Osteocyte (in vitro differentiated cells): ENCODE measurements at regions not wholly inside any gene's neighbourhood (a gene's known extent, or its start where the extent isn't known, plus 50 kb on each side); places are given as distances from the start of the nearest gene placed in this dataset.

Experiments used
- DNase-seq: peaks from one replicate; pipeline ENCODE4 v3.0.0; 2021; ENCODE audit warnings: mixed read lengths; ENCODE audit not compliant: unreplicated experiment; ENCODE audit errors: extremely low spot score
- H3K27ac Mint-ChIP-seq: one replicate; pipeline ENCODE4 v1.8.0; 2021; ENCODE audit warnings: mild to moderate bottlenecking, mixed read lengths; ENCODE audit not compliant: unreplicated experiment
- H3K27me3 Mint-ChIP-seq: one replicate; pipeline ENCODE4 v1.8.0; 2021; ENCODE audit warnings: mixed read lengths; ENCODE audit not compliant: unreplicated experiment
- H3K36me3 Mint-ChIP-seq: one replicate; pipeline ENCODE4 v1.8.0; 2021; ENCODE audit warnings: mixed read lengths; ENCODE audit not compliant: unreplicated experiment
- H3K4me1 Mint-ChIP-seq: one replicate; pipeline ENCODE4 v1.8.0; 2021; ENCODE audit warnings: mixed read lengths; ENCODE audit not compliant: unreplicated experiment
- H3K4me3 Mint-ChIP-seq: one replicate; pipeline ENCODE4 v1.8.0; 2021; ENCODE audit warnings: mild to moderate bottlenecking, moderate library complexity, mixed read lengths; ENCODE audit not compliant: unreplicated experiment
- H3K9me3 Mint-ChIP-seq: one replicate; pipeline ENCODE4 v1.8.0; 2021; ENCODE audit warnings: mixed read lengths; ENCODE audit not compliant: unreplicated experiment
- CTCF ChIP-seq: fragments of 200-600 bp; sonication (generic); IDR thresholded peaks from 2 replicates; pipeline ENCODE4 v1.5.0; 2021; ENCODE audit warnings: antibody characterized with exemption, mild to moderate bottlenecking, moderate library complexity

- DNase-seq = no peak
- Mint-ChIP-seq H3K4me3 (no peak overlapping the region), H3K9me3 (no peaks in the 10 kb centered on the region), H3K36me3 (no peaks in the 10 kb centered on the region), H3K4me1 (no peaks in the 10 kb centered on the region), H3K27ac (no peak overlapping the region), H3K27me3 (no peaks in the 10 kb centered on the region)
- TF ChIP-seq CTCF = no peak
Observed at GRCh38 chr4:67054896-67055295, 490.4 kb downstream of the CENPC start.

GRCh38 chr4:67052814-67053675 is 492.3 kb downstream of the CENPC start:
- DNase-seq = no peak
- Mint-ChIP-seq H3K36me3 (no peaks in the 10 kb centered on the region), H3K4me3 (no peak overlapping the region), H3K9me3 (no peaks in the 10 kb centered on the region), H3K27ac (no peak overlapping the region), H3K4me1 (no peaks in the 10 kb centered on the region), H3K27me3 (no peaks in the 10 kb centered on the region)
- TF ChIP-seq CTCF = no peak

- no peak overlapping the region for H3K27ac Mint-ChIP-seq
- DNase-seq = no peak
- H3K27me3 Mint-ChIP-seq = no peaks in the 10 kb centered on the region
- no peaks in the 10 kb centered on the region for H3K36me3 Mint-ChIP-seq
- H3K4me1 Mint-ChIP-seq = no peaks in the 10 kb centered on the region
- no peak for TF ChIP-seq CTCF
- H3K9me3 Mint-ChIP-seq = no peaks in the 10 kb centered on the region
- H3K4me3 Mint-ChIP-seq = no peak overlapping the region
Observed at GRCh38 chr4:67051000-67051789, 494.1 kb downstream of the CENPC start.

- Mint-ChIP-seq H3K4me3 (no peak overlapping the region), H3K36me3 (no peaks in the 10 kb centered on the region), H3K27ac (no peak overlapping the region), H3K4me1 (no peaks in the 10 kb centered on the region), H3K9me3 (no peaks in the 10 kb centered on the region), H3K27me3 (no peaks in the 10 kb centered on the region)
- no peak for DNase-seq
- TF ChIP-seq CTCF = no peak
Observed at GRCh38 chr4:67049446-67049845, 495.9 kb downstream of the CENPC start.

- no peak for DNase-seq
- Mint-ChIP-seq H3K27ac (no peak overlapping the region), H3K4me1 (peaks cover 1% of the 10 kb centered on the region), H3K4me3 (no peak overlapping the region), H3K9me3 (no peaks in the 10 kb centered on the region), H3K27me3 (no peaks in the 10 kb centered on the region), H3K36me3 (no peaks in the 10 kb centered on the region)
- TF ChIP-seq CTCF = no peak
Observed at GRCh38 chr4:67048530-67048929, 496.8 kb downstream of the CENPC start.
